Loucy (cell line): ENCODE measurements at regions not wholly inside any gene's neighbourhood (a gene's known extent, or its start where the extent isn't known, plus 50 kb on each side); places are given as distances from the start of the nearest gene placed in this dataset.

Source experiments
- H2AFZ ChIP-seq: fragments of 200-600 bp; sonication (generic); 2 replicates; pipeline ENCODE4 v1.6.0; 2016; ENCODE audit warnings: antibody characterized with exemption, mild to moderate bottlenecking, low read length, moderate library complexity
- H3F3A ChIP-seq: fragments of 200-600 bp; 2 replicates; pipeline ENCODE4 v1.6.0; 2016; ENCODE audit warnings: antibody characterized with exemption, low read depth, mild to moderate bottlenecking
- H3K27me3 ChIP-seq: fragments of 200-600 bp; sonication (generic); 2 replicates; pipeline ENCODE4 v1.6.1; 2014; ENCODE audit warnings: low read length, mild to moderate bottlenecking; ENCODE audit not compliant: insufficient read depth, poor library complexity, severe bottlenecking
- H3K36me3 ChIP-seq: fragments of 200-600 bp; sonication (generic); 2 replicates; pipeline ENCODE4 v1.6.1; 2016; ENCODE audit warnings: low read length; ENCODE audit not compliant: insufficient read depth
- H3K4me1 ChIP-seq: fragments of 200-600 bp; sonication (generic); 2 replicates; pipeline ENCODE4 v1.5.1; 2014; ENCODE audit warnings: low read length, mild to moderate bottlenecking; ENCODE audit not compliant: insufficient read depth, poor library complexity, severe bottlenecking
- H3K4me2 ChIP-seq: fragments of 200-600 bp; sonication (generic); 2 replicates; pipeline ENCODE4 v1.6.0; 2014; ENCODE audit warnings: antibody characterized with exemption, low read length, low read depth, mild to moderate bottlenecking; ENCODE audit not compliant: poor library complexity, severe bottlenecking
- H3K4me3 ChIP-seq: fragments of 200-600 bp; sonication (generic); 2 replicates; pipeline ENCODE4 v1.5.1; 2014; ENCODE audit warnings: low read length, mild to moderate bottlenecking, mixed read lengths; ENCODE audit not compliant: poor library complexity, severe bottlenecking
- H3K79me2 ChIP-seq: fragments of 200-600 bp; sonication (generic); 2 replicates; pipeline ENCODE4 v1.6.1; 2014; ENCODE audit warnings: low read length; ENCODE audit not compliant: insufficient read depth
- H3K9ac ChIP-seq: fragments of 200-600 bp; sonication (generic); 2 replicates; pipeline ENCODE4 v1.6.0; 2014; ENCODE audit warnings: mild to moderate bottlenecking, low read depth, low read length, moderate library complexity; ENCODE audit not compliant: poor library complexity, severe bottlenecking
- H3K9me2 ChIP-seq: fragments of 200-600 bp; sonication (generic); replicated peaks from 2 replicates; pipeline ENCODE4 v1.6.1; 2016; ENCODE audit warnings: low read depth, low read length, mixed read lengths
- H3K9me3 ChIP-seq: fragments of 200-600 bp; sonication (generic); 2 replicates; pipeline ENCODE4 v1.6.1; 2014; ENCODE audit warnings: mild to moderate bottlenecking, antibody characterized with exemption, low read length, low read depth; ENCODE audit not compliant: insufficient read depth
- H4K20me1 ChIP-seq: fragments of 200-600 bp; sonication (generic); 2 replicates; pipeline ENCODE4 v1.6.0; 2014; ENCODE audit warnings: antibody characterized with exemption, low read length, mild to moderate bottlenecking; ENCODE audit not compliant: insufficient read depth, poor library complexity, severe bottlenecking
- CTCF ChIP-seq: fragments of 200-600 bp; sonication (generic); conservative IDR thresholded peaks from 2 replicates; pipeline ENCODE4 v1.5.1; 2014; ENCODE audit warnings: mild to moderate bottlenecking, antibody characterized with exemption, low read length
- EZH2phosphoT487 ChIP-seq: fragments of 200-600 bp; IDR thresholded peaks from 2 replicates; pipeline ENCODE4 v1.6.1; 2018; ENCODE audit warnings: antibody characterized with exemption, mild to moderate bottlenecking, moderate library complexity, borderline replicate concordance

GRCh38 chr5:167263185-167263584 is 1028.3 kb upstream of the WWC1 start:
- no peak overlapping the region for H3K9ac ChIP-seq
- H2AFZ ChIP-seq, result no peak overlapping the region
- no peak overlapping the region for H3K4me2 ChIP-seq
- H3K79me2 ChIP-seq, result no peaks in the 10 kb centered on the region
- no peaks in the 10 kb centered on the region for H4K20me1 ChIP-seq
- no peak for TF ChIP-seq CTCF
- TF ChIP-seq EZH2phosphoT487, result no peak
- H3K36me3 ChIP-seq, result no peaks in the 10 kb centered on the region
- H3K4me3 ChIP-seq, result no peak overlapping the region
- H3K9me3 ChIP-seq, result no peaks in the 10 kb centered on the region
- no peaks in the 10 kb centered on the region for H3K27me3 ChIP-seq
- H3F3A ChIP-seq, result no peaks in the 10 kb centered on the region
- H3K9me2 ChIP-seq, result no peaks in the 10 kb centered on the region
- H3K4me1 ChIP-seq, result no peaks in the 10 kb centered on the region

- H3K4me2 ChIP-seq, result no peak overlapping the region
- H3K9me3 ChIP-seq, result no peaks in the 10 kb centered on the region
- H3K27me3 ChIP-seq, result no peaks in the 10 kb centered on the region
- no peaks in the 10 kb centered on the region for H4K20me1 ChIP-seq
- H3K9me2 ChIP-seq, result no peaks in the 10 kb centered on the region
- no peaks in the 10 kb centered on the region for H3K79me2 ChIP-seq
- no peaks in the 10 kb centered on the region for H3K36me3 ChIP-seq
- H3K4me1 ChIP-seq, result no peaks in the 10 kb centered on the region
- no peak overlapping the region for H2AFZ ChIP-seq
- no peaks in the 10 kb centered on the region for H3F3A ChIP-seq
- no peak overlapping the region for H3K4me3 ChIP-seq
- H3K9ac ChIP-seq, result no peak overlapping the region
- TF ChIP-seq EZH2phosphoT487 (no peak), CTCF (no peak)
These were observed 1027.1 kb upstream of the WWC1 start for GRCh38 chr5:167264348-167264747.

- H2AFZ ChIP-seq, result no peak overlapping the region
- no peaks in the 10 kb centered on the region for H3K9me3 ChIP-seq
- H4K20me1 ChIP-seq, result no peaks in the 10 kb centered on the region
- no peaks in the 10 kb centered on the region for H3K27me3 ChIP-seq
- no peaks in the 10 kb centered on the region for H3F3A ChIP-seq
- TF ChIP-seq CTCF (no peak), EZH2phosphoT487 (no peak)
- H3K9ac ChIP-seq, result no peak overlapping the region
- no peaks in the 10 kb centered on the region for H3K36me3 ChIP-seq
- H3K79me2 ChIP-seq, result no peaks in the 10 kb centered on the region
- H3K4me2 ChIP-seq, result no peak overlapping the region
- no peak overlapping the region for H3K4me3 ChIP-seq
- H3K4me1 ChIP-seq, result no peaks in the 10 kb centered on the region
- H3K9me2 ChIP-seq, result no peaks in the 10 kb centered on the region
These were observed 1023.1 kb upstream of the WWC1 start for GRCh38 chr5:167268337-167268736.
